ENCODE measurements at regions not wholly inside any gene's neighbourhood (a gene's known extent, or its start where the extent isn't known, plus 50 kb on each side); places are given as distances from the start of the nearest gene placed in this dataset.
"Not testable (repeated sequence)": the region's sequence is repeated elsewhere in the genome, so short reads cannot be mapped to it uniquely, and the experiment has no call there.

DNA sequence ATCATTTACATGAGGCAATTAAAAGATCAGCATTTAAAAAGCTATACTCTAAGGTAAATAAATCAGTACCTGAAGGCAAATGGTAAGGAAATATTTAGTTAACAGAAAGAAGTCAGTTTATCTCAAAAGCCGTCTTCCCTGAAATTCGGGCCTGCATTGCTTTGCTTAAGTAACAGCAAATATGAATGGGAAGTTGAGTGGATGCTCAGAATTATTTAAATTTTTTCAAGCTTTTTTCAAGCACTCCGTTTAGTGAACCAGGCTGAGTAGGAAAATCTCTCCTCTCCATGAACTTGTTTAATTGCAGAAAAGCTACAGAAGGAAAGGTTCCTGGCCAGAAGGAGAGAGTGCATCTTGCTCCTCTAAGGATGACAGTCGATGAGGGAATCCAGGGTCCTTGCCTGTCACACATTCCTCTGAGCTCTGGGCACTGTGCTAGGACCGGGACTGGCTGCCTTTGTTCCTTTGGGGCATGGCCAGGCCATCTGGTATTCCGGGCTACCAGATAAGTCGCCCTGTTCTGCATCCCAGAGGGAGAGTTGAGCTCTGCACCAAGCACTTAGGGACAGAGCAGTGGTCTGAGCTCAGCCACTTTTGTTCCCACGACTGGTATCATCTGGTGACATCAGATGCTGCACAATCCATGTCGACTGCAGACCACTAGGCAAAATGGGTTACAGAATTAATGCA lies 77.6 kb downstream of the RIN2 start:
- H3K36me3 ChIP-seq (ENCODE audit: insufficient read depth, low read length) = no peaks in the 10 kb centered on the region
- no peak overlapping the region for H3K4me3 Mint-ChIP-seq
- no peak overlapping the region for H3K27ac Mint-ChIP-seq
- DNase-seq = no peak
- H3K4me1 Mint-ChIP-seq = peaks cover 0 to 4% (median 4%) of the 10 kb centered on the region in 3 donors
- no peaks in the 10 kb centered on the region for H3K4me1 ChIP-seq (ENCODE audit: insufficient read depth, low read length)
- H3K9me3 Mint-ChIP-seq = peaks cover 0 to 7% (median 0%) of the 10 kb centered on the region in 5 donors
- H3K27me3 Mint-ChIP-seq = peaks cover 4 to 11% of the 10 kb centered on the region in 2 donors
- no peak overlapping the region for H3K27ac ChIP-seq (ENCODE audit: low read depth, low read length)
- no peaks in the 10 kb centered on the region for H3K9me3 ChIP-seq (ENCODE audit: low read length)
- no peaks in the 10 kb centered on the region for H3K36me3 Mint-ChIP-seq
- POLR2A ChIA-PET = no interaction called here
- H3K27me3 ChIP-seq (ENCODE audit: insufficient read depth, low read length, poor library complexity, severe bottlenecking) = no peaks in the 10 kb centered on the region
- CTCF ChIA-PET = no interaction called here
- no peak overlapping the region for H3K4me3 ChIP-seq (ENCODE audit: low read length)

DNA sequence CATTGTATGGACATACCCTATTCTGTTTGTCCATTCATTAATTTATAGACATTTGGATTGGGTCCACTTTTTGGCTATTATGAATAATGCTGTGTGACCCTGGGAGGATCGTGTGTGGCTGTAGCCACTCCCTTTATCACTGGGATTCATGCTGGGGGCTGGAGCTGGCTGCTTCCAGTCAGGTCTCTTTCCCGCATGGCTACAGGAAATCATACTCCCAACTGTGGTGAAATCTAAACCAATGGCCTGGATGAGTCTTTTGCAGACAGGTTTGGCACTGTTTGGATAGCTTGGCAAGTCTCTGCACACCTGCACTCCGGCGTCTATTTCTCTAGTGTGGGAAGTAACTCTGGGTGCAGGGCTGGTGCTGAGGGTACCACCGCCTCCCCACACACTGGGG lies 80.4 kb downstream of the RIN2 start:
- H3K27me3 ChIP-seq (ENCODE audit: insufficient read depth, low read length, poor library complexity, severe bottlenecking) = no peaks in the 10 kb centered on the region
- H3K36me3 ChIP-seq (ENCODE audit: insufficient read depth, low read length) = no peaks in the 10 kb centered on the region
- peaks cover 0 to 5% (median 0%) of the 10 kb centered on the region in 5 donors for H3K9me3 Mint-ChIP-seq

GRCh38 chr20:19839053-19839452 lies 81.0 kb downstream of the RIN2 start:
- H3K36me3 ChIP-seq (ENCODE audit: insufficient read depth, low read length) = no peaks in the 10 kb centered on the region
- no peak overlapping the region for H3K4me3 ChIP-seq (ENCODE audit: low read length)
- H3K36me3 Mint-ChIP-seq = no peaks in the 10 kb centered on the region
- H3K27me3 ChIP-seq (ENCODE audit: insufficient read depth, low read length, poor library complexity, severe bottlenecking) = no peaks in the 10 kb centered on the region
- no peaks in the 10 kb centered on the region for H3K4me1 Mint-ChIP-seq
- H3K4me3 Mint-ChIP-seq = no peak overlapping the region
- no peak for DNase-seq
- H3K27me3 Mint-ChIP-seq = peaks cover 2 to 7% of the 10 kb centered on the region in 2 donors
- ChIA-PET POLR2A (no interaction called here), CTCF (no interaction called here)
- H3K9me3 ChIP-seq (ENCODE audit: low read length) = no peaks in the 10 kb centered on the region
- H3K27ac Mint-ChIP-seq = no peak overlapping the region
- no peak overlapping the region for H3K27ac ChIP-seq (ENCODE audit: low read depth, low read length)
- H3K9me3 Mint-ChIP-seq = peaks cover 0 to 5% (median 0%) of the 10 kb centered on the region in 5 donors
- no peaks in the 10 kb centered on the region for H3K4me1 ChIP-seq (ENCODE audit: insufficient read depth, low read length)

More for the DNA sequence above, 80.4 kb downstream of the RIN2 start:
- no peak for DNase-seq
- no peak overlapping the region for H3K4me3 Mint-ChIP-seq
- POLR2A ChIA-PET = no interaction called here
- H3K27ac Mint-ChIP-seq = no peak overlapping the region
- H3K4me1 Mint-ChIP-seq = no peaks in the 10 kb centered on the region
- Histone ChIP-seq H3K27ac (ENCODE audit: low read depth, low read length) (no peak overlapping the region), H3K4me3 (ENCODE audit: low read length) (no peak overlapping the region), H3K9me3 (ENCODE audit: low read length) (no peaks in the 10 kb centered on the region), H3K4me1 (ENCODE audit: insufficient read depth, low read length) (no peaks in the 10 kb centered on the region)
- no peaks in the 10 kb centered on the region for H3K36me3 Mint-ChIP-seq
- CTCF ChIA-PET = no interaction called here
- H3K27me3 Mint-ChIP-seq = peaks cover 4 to 10% of the 10 kb centered on the region in 2 donors

- Histone ChIP-seq H3K4me3 (ENCODE audit: low read length) (no peak overlapping the region), H3K27ac (ENCODE audit: low read depth, low read length) (no peak overlapping the region), H3K9me3 (ENCODE audit: low read length) (no peaks in the 10 kb centered on the region), H3K4me1 (ENCODE audit: insufficient read depth, low read length) (no peaks in the 10 kb centered on the region), H3K27me3 (ENCODE audit: insufficient read depth, low read length, poor library complexity, severe bottlenecking) (no peaks in the 10 kb centered on the region), H3K36me3 (ENCODE audit: insufficient read depth, low read length) (no peaks in the 10 kb centered on the region)
- Mint-ChIP-seq H3K4me1 (no peaks in the 10 kb centered on the region), H3K9me3 (peaks cover 0 to 6% (median 0%) of the 10 kb centered on the region in 5 donors), H3K4me3 (no peak overlapping the region), H3K36me3 (no peaks in the 10 kb centered on the region), H3K27me3 (peaks cover 4 to 6% of the 10 kb centered on the region in 2 donors), H3K27ac (no peak overlapping the region)
- CTCF ChIA-PET = no interaction called here
- POLR2A ChIA-PET = no interaction called here
- DNase-seq = no peak
Measured at GRCh38 chr20:19840111-19840710, 82.2 kb downstream of the RIN2 start.

GRCh38 chr20:19841740-19842139 lies 83.7 kb downstream of the RIN2 start:
- DNase-seq = no peak
- no peaks in the 10 kb centered on the region for H3K4me1 ChIP-seq (ENCODE audit: insufficient read depth, low read length)
- Mint-ChIP-seq H3K9me3 (peaks cover 0 to 9% (median 3%) of the 10 kb centered on the region in 5 donors), H3K4me3 (no peak overlapping the region), H3K36me3 (no peaks in the 10 kb centered on the region), H3K27me3 (peaks cover 7 to 18% of the 10 kb centered on the region in 2 donors), H3K4me1 (no peaks in the 10 kb centered on the region), H3K27ac (no peak overlapping the region)
- no peaks in the 10 kb centered on the region for H3K27me3 ChIP-seq (ENCODE audit: insufficient read depth, low read length, poor library complexity, severe bottlenecking)
- H3K27ac ChIP-seq (ENCODE audit: low read depth, low read length) = no peak overlapping the region
- no peaks in the 10 kb centered on the region for H3K36me3 ChIP-seq (ENCODE audit: insufficient read depth, low read length)
- ChIA-PET CTCF (no interaction called here), POLR2A (no interaction called here)
- H3K4me3 ChIP-seq (ENCODE audit: low read length) = no peak overlapping the region
- H3K9me3 ChIP-seq (ENCODE audit: low read length) = no peaks in the 10 kb centered on the region

DNA sequence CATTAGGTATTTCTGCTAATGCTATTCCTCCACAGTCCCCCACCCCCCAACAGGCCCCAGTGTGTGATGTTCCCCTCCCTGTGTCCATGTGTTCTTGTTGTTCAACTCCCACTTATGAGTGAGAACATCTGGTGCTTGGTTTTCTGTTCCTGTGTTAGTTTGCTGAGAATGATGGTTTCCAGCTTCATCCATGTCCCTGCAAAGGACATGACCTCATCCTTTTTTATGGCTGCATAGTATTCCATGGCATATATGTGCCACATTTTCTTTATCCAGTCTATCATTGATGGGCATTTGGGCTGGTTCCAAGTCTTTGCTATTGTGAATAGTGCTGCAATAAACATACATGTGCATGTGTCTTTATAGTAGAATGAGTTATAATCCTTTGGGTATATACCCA lies 86.8 kb downstream of the RIN2 start:
- H3K9me3 Mint-ChIP-seq; CTCF ChIA-PET; DNase-seq; H3K4me1 Mint-ChIP-seq; H3K4me3 Mint-ChIP-seq; POLR2A ChIA-PET; H3K36me3 ChIP-seq (ENCODE audit: insufficient read depth, low read length); H3K36me3 Mint-ChIP-seq; H3K9me3 ChIP-seq (ENCODE audit: low read length); H3K27ac ChIP-seq (ENCODE audit: low read depth, low read length); H3K27me3 ChIP-seq (ENCODE audit: insufficient read depth, low read length, poor library complexity, severe bottlenecking); H3K4me3 ChIP-seq (ENCODE audit: low read length); H3K4me1 ChIP-seq (ENCODE audit: insufficient read depth, low read length): not testable (repeated sequence)
- Mint-ChIP-seq H3K27me3 (peaks cover 7 to 25% of the 10 kb centered on the region in 2 donors), H3K27ac (peak overlapping the region in 1 of 8 donors; percentile 52)

DNA sequence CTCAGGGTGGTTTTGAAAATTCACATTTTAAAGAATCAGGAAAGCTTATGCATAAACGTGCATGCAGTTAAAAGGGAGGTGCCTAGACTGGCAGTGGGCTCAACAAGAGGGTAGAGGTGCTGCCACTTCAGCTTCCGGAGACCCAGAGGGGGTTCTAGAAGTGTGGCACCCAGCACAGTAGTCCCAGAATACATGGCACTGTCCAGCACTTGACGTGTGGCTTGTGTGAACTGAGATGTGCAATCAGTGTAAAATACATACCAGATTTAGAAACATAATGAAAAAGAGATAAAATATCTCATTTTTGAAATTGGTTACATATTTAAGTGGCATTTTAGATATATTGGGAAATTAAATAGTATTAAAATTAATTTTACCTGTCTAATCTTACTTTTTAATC lies 89.3 kb downstream of the RIN2 start:
- no peak for DNase-seq
- no peak overlapping the region for H3K27ac Mint-ChIP-seq
- H3K9me3 ChIP-seq (ENCODE audit: low read length) = no peaks in the 10 kb centered on the region
- no peak overlapping the region for H3K4me3 ChIP-seq (ENCODE audit: low read length)
- no peak overlapping the region for H3K27ac ChIP-seq (ENCODE audit: low read depth, low read length)
- ChIA-PET POLR2A (no interaction called here), CTCF (no interaction called here)
- H3K36me3 Mint-ChIP-seq = no peaks in the 10 kb centered on the region
- H3K4me3 Mint-ChIP-seq = no peak overlapping the region
- no peaks in the 10 kb centered on the region for H3K36me3 ChIP-seq (ENCODE audit: insufficient read depth, low read length)
- no peaks in the 10 kb centered on the region for H3K27me3 ChIP-seq (ENCODE audit: insufficient read depth, low read length, poor library complexity, severe bottlenecking)
- no peaks in the 10 kb centered on the region for H3K4me1 Mint-ChIP-seq
- no peaks in the 10 kb centered on the region for H3K4me1 ChIP-seq (ENCODE audit: insufficient read depth, low read length)
- H3K27me3 Mint-ChIP-seq = peaks cover 7 to 23% of the 10 kb centered on the region in 2 donors
- peaks cover 0 to 9% (median 3%) of the 10 kb centered on the region in 5 donors for H3K9me3 Mint-ChIP-seq

DNA sequence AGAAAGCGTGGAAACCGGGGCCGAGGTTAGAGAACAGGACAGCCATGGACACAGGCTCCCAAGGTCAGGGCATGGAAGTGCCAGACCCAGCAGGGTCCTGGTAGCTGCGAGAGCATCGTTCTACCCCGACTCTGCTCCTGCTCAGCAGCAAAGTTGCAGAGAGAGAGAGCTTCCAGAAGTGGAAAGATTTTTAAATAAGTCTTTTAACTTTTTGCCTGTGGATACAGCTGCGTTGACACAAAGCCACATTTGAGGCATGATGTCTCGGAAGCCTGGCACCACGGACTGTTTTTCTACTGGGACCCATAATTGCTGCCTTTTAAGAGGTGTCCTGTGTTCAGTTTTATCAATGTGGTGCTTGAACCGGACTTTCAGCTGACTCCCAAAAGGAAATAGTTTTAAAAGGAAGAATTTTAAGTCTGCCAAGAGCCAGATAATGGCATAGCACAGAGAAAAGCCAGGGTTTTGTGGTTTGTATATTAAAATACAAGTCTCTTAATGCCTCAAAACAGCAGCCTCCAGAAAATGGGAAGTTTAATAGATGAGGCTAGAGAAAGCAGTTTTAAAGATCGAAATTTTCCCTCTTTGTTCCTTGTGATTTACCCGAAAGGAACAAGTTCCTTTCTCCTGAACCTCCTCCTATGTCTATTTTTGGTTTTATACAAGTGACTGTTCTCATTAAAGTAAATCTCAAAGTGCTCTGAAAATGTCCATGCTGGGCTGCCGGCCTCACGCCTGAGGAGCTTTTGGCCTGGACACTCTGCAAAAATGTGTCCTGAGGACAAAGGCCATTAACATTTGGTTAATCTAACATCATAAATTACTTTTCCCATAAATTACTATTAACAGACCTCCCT lies 91.5 kb downstream of the RIN2 start:
- Mint-ChIP-seq H3K27me3 (peaks cover 5 to 23% of the 10 kb centered on the region in 2 donors), H3K4me1 (no peaks in the 10 kb centered on the region), H3K27ac (no peak overlapping the region), H3K4me3 (no peak overlapping the region), H3K9me3 (peaks cover 0 to 5% (median 3%) of the 10 kb centered on the region in 5 donors), H3K36me3 (no peaks in the 10 kb centered on the region)
- Histone ChIP-seq H3K4me1 (ENCODE audit: insufficient read depth, low read length) (no peaks in the 10 kb centered on the region), H3K4me3 (ENCODE audit: low read length) (no peak overlapping the region), H3K36me3 (ENCODE audit: insufficient read depth, low read length) (no peaks in the 10 kb centered on the region), H3K27me3 (ENCODE audit: insufficient read depth, low read length, poor library complexity, severe bottlenecking) (no peaks in the 10 kb centered on the region), H3K9me3 (ENCODE audit: low read length) (no peaks in the 10 kb centered on the region), H3K27ac (ENCODE audit: low read depth, low read length) (no peak overlapping the region)
- ChIA-PET POLR2A (no interaction called here), CTCF (no interaction called here)
- DNase-seq = no peak
